ENCODE measurements at regions not wholly inside any gene's neighbourhood (a gene's known extent, or its start where the extent isn't known, plus 50 kb on each side); places are given as distances from the start of the nearest gene placed in this dataset.

- TF ChIP-seq CTCF (IDR thresholded peaks at IDR 0.05) (no peak), POLR2A (IDR thresholded peaks at IDR 0.05) (no peak)
Observed at GRCh38 chr18:56414357-56414756, 224.0 kb downstream of the TXNL1 start.
